AG08396 (cell line): ENCODE measurements at regions not wholly inside any gene's neighbourhood (a gene's known extent, or its start where the extent isn't known, plus 50 kb on each side); places are given as distances from the start of the nearest gene placed in this dataset.

Experiments used
- DNase-seq: peaks from one replicate; pipeline ENCODE4 v3.0.0; 2012; ENCODE audit warnings: low spot score, mixed read lengths

DNA sequence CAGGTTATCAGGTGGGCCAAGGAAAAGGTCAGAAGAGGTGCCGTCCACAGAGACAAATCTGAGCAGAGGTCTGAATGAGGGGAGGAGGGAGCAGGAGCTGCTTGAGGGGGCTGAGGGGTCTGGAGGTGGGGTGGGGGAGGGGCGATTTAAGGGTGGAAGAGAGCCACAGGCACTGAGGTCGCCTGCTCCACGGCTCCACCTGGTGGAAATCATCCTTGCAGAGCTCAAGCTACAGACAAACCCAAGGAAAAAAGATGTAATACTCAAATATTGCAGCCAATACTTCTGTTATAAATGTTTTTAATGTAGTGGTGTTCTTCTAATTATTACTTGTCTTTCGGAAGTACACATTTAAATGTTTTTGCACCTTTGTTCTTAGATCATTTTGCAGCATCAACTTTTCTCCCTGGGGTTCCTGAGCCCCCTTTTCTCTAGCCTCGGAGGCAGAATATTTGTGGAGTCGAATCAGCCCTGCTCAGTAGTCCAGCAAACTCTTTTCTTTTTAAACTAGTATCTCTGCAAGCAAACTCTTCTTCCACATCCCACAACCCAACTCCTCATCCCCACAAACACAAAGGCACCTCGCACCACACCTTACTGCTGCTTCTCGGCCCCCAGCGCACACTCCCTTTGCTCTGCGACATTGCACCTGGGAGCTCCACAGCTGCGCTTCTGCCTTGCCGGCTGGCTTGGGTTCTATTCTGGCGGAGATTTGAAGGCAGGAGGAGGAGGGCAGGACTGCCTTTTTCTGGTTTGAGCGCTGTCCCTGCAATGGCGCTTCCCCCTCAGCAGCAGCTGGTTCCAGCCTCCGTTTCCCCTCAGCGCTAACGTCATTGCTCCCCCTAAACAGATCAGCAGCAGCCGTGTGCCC, 51.0 kb upstream of the TFAP2A start:
- peak; percentile 29 for DNase-seq
